ENCODE measurements at regions not wholly inside any gene's neighbourhood (a gene's known extent, or its start where the extent isn't known, plus 50 kb on each side); places are given as distances from the start of the nearest gene placed in this dataset.

- no peak for TF ChIP-seq EGR1 (IDR thresholded peaks at IDR 0.05)
- TF ChIP-seq YY1 (IDR thresholded peaks at IDR 0.05; ENCODE audit: low read depth): no peak
- TF ChIP-seq EP300 (IDR thresholded peaks at IDR 0.05; ENCODE audit: borderline replicate concordance): no peak
- no peak for TF ChIP-seq CREB1 (IDR thresholded peaks at IDR 0.05; ENCODE audit: low read depth)
- TF ChIP-seq TCF12 (IDR thresholded peaks at IDR 0.05; ENCODE audit: low read depth): no peak
- no peak for TF ChIP-seq ZBTB7A (IDR thresholded peaks at IDR 0.05; ENCODE audit: low read depth)
- TF ChIP-seq REST (IDR thresholded peaks at IDR 0.05; ENCODE audit: low read depth): no peak
- TF ChIP-seq, protein P1, sequence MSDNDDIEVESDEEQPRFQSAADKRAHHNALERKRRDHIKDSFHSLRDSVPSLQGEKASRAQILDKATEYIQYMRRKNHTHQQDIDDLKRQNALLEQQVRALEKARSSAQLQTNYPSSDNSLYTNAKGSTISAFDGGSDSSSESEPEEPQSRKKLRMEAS (IDR thresholded peaks at IDR 0.05): no peak
- TF ChIP-seq RAD21 (IDR thresholded peaks at IDR 0.05; ENCODE audit: low read depth): no peak
These were observed 416.8 kb upstream of the NAALADL2 start for GRCh38 chr3:174442302-174442682.
